ENCODE measurements at regions not wholly inside any gene's neighbourhood (a gene's known extent, or its start where the extent isn't known, plus 50 kb on each side); places are given as distances from the start of the nearest gene placed in this dataset.
A peak's percentile ranks its signal among the peaks of the same experiment; 100 is the strongest.
"Not testable (repeated sequence)": the region's sequence is repeated elsewhere in the genome, so short reads cannot be mapped to it uniquely, and the experiment has no call there.

GRCh38 chr3:193040836-193041672, 123.4 kb upstream of the MB21D2 start:
- Histone ChIP-seq H3K4me2 (ENCODE audit: low read length) (no peak overlapping the region), H3K9ac (ENCODE audit: low read length) (no peak overlapping the region), H4K20me1 (ENCODE audit: insufficient read depth, low read length) (no peaks in the 10 kb centered on the region), H3K27ac (ENCODE audit: low read depth, low read length) (no peak overlapping the region), H2AFZ (ENCODE audit: low read depth, low read length) (no peak overlapping the region), H3K36me3 (ENCODE audit: insufficient read depth, low read length) (no peaks in the 10 kb centered on the region), H3K27me3 (ENCODE audit: insufficient read depth, low read length) (no peaks in the 10 kb centered on the region), H3K4me1 (ENCODE audit: insufficient read depth, low read length) (no peaks in the 10 kb centered on the region), H3K9me3 (ENCODE audit: insufficient read depth, low read depth, low read length) (no peaks in the 10 kb centered on the region), H3K4me3 (ENCODE audit: insufficient read depth, low read depth, low read length) (no peak overlapping the region), H3K79me2 (ENCODE audit: insufficient read depth, low read length) (no peaks in the 10 kb centered on the region)
- Mint-ChIP-seq H3K36me3 (ENCODE audit: low read depth, unreplicated experiment) (no peaks in the 10 kb centered on the region), H3K27me3 (ENCODE audit: low read depth, unreplicated experiment) (no peaks in the 10 kb centered on the region), H3K4me3 (ENCODE audit: unreplicated experiment) (no peak overlapping the region), H3K27ac (ENCODE audit: unreplicated experiment) (no peak overlapping the region), H3K4me1 (ENCODE audit: low read depth, unreplicated experiment) (no peaks in the 10 kb centered on the region), H3K9me3 (ENCODE audit: unreplicated experiment) (peaks cover 4% of the 10 kb centered on the region)
- TF ChIP-seq CTCF (IDR thresholded peaks at IDR 0.05; ENCODE audit: insufficient read depth, low read depth, low read length) (peak; percentile 43), EZH2 (IDR thresholded peaks at IDR 0.05; ENCODE audit: insufficient read depth, low read length) (no peak)
- FAIRE-seq (peak; percentile 26), DNase-seq (ENCODE audit: low read depth) (peak; percentile 54)

- no peak overlapping the region for H3K4me3 Mint-ChIP-seq (ENCODE audit: unreplicated experiment)
- no peak for DNase-seq (ENCODE audit: low read depth)
- Histone ChIP-seq H2AFZ (ENCODE audit: low read depth, low read length) (no peak overlapping the region), H4K20me1 (ENCODE audit: insufficient read depth, low read length) (no peaks in the 10 kb centered on the region), H3K27me3 (ENCODE audit: insufficient read depth, low read length) (no peaks in the 10 kb centered on the region), H3K9ac (ENCODE audit: low read length) (no peak overlapping the region), H3K9me3 (ENCODE audit: insufficient read depth, low read depth, low read length) (no peaks in the 10 kb centered on the region), H3K27ac (ENCODE audit: low read depth, low read length) (no peak overlapping the region), H3K4me1 (ENCODE audit: insufficient read depth, low read length) (no peaks in the 10 kb centered on the region), H3K4me3 (ENCODE audit: insufficient read depth, low read depth, low read length) (no peak overlapping the region), H3K36me3 (ENCODE audit: insufficient read depth, low read length) (no peaks in the 10 kb centered on the region), H3K79me2 (ENCODE audit: insufficient read depth, low read length) (no peaks in the 10 kb centered on the region), H3K4me2 (ENCODE audit: low read length) (no peak overlapping the region)
- FAIRE-seq: no peak
- H3K27me3 Mint-ChIP-seq (ENCODE audit: low read depth, unreplicated experiment): no peaks in the 10 kb centered on the region
- no peaks in the 10 kb centered on the region for H3K4me1 Mint-ChIP-seq (ENCODE audit: low read depth, unreplicated experiment)
- TF ChIP-seq EZH2 (IDR thresholded peaks at IDR 0.05; ENCODE audit: insufficient read depth, low read length) (no peak), CTCF (IDR thresholded peaks at IDR 0.05; ENCODE audit: insufficient read depth, low read depth, low read length) (no peak)
- H3K9me3 Mint-ChIP-seq (ENCODE audit: unreplicated experiment): no peaks in the 10 kb centered on the region
- H3K27ac Mint-ChIP-seq (ENCODE audit: unreplicated experiment): no peak overlapping the region
- H3K36me3 Mint-ChIP-seq (ENCODE audit: low read depth, unreplicated experiment): no peaks in the 10 kb centered on the region
Measured at GRCh38 chr3:193046371-193046770, 128.7 kb upstream of the MB21D2 start.

DNA sequence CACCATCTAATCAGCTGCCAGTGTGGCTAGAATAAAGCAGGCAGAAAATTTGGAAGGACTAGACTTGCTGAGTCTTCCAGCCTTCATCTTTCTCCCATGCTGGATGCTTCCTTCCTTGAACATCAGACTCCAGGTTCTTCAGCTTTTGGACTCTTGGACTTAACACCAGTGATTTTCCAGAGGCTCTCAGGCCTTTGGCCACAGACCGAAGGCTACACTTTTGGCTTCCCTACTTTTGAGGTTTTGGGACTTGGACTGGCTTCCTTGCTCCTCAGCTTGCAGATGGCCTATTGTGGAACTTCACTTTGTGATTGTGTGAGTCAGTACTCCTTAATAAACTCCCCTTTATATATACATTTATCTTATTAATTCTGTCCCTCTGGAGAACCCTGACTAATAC, 129.8 kb upstream of the MB21D2 start:
- H3K36me3 Mint-ChIP-seq (ENCODE audit: low read depth, unreplicated experiment); H3K27me3 Mint-ChIP-seq (ENCODE audit: low read depth, unreplicated experiment); H3K4me1 ChIP-seq (ENCODE audit: insufficient read depth, low read length); DNase-seq (ENCODE audit: low read depth); H3K27ac ChIP-seq (ENCODE audit: low read depth, low read length); H3K4me2 ChIP-seq (ENCODE audit: low read length); H2AFZ ChIP-seq (ENCODE audit: low read depth, low read length); FAIRE-seq; H3K4me1 Mint-ChIP-seq (ENCODE audit: low read depth, unreplicated experiment); H3K79me2 ChIP-seq (ENCODE audit: insufficient read depth, low read length); H3K9me3 Mint-ChIP-seq (ENCODE audit: unreplicated experiment); H3K4me3 ChIP-seq (ENCODE audit: insufficient read depth, low read depth, low read length); H3K4me3 Mint-ChIP-seq (ENCODE audit: unreplicated experiment); H4K20me1 ChIP-seq (ENCODE audit: insufficient read depth, low read length); H3K27me3 ChIP-seq (ENCODE audit: insufficient read depth, low read length); H3K9ac ChIP-seq (ENCODE audit: low read length); H3K27ac Mint-ChIP-seq (ENCODE audit: unreplicated experiment); H3K36me3 ChIP-seq (ENCODE audit: insufficient read depth, low read length); H3K9me3 ChIP-seq (ENCODE audit: insufficient read depth, low read depth, low read length): not testable (repeated sequence)

All from astrocyte (in vitro differentiated cells and primary cell).